Stimulated activated CD4-positive, alpha-beta T cell treated with anti-CD3 and anti-CD28 coated beads, Interleukin-12 subunit alpha, Interleukin-12 subunit beta, amount 100 ng/mL, for 24 hours (primary cell): ENCODE measurements at regions not wholly inside any gene's neighbourhood (a gene's known extent, or its start where the extent isn't known, plus 50 kb on each side); places are given as distances from the start of the nearest gene placed in this dataset.

Experiments used
- DNase-seq, 2 experiments: peaks; one replicate each; pipeline ENCODE4 v3.0.0-alpha.2; 2020; ENCODE audit warnings: low read depth in 2 of 2

DNA sequence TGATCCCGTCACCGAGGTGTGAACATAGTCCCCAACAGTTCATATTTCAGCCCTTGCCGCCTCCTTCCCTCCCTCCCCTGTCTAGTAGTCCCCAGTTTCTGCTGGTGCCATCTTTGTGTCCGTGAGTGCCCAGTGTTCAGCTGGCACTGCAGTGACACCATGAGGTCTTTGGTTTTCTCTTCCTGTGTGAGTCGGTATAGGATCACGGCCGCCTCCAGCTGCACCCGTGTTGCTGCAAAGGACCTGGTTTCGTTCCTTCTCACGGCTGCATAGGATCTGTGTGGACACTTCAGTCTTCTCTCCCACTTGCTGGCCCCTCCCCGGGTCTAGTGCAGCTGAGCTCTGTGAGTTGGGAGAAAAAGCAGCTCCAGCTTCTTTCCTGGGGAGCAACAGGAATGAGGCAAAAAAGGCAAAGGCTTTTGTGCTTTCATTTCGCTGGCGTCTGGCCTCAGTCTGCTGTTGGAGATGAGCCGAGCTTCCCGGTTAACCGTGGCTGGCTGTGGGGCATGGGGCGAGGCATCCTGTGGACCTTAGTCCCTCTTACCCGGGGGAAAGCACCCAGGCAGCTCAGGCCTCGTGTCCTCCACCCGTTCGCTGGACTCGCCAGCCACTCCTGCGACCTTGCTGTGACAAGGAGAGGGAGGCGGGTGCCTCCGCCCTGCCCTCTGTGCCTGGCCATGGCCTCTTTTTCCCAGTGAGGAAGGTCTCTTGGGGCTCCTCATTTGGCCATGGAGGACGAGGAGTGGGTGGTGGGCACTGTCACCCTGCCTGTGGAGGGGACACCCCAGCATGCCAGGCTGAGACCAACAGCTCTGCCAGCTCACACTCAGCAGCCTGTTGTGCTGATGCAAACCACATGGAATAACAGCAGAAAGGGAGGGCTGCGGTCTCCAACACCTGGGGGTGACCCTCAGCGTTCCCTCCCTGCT is 196.5 kb downstream of the TEX29 start:
- DNase-seq = no peak

DNA sequence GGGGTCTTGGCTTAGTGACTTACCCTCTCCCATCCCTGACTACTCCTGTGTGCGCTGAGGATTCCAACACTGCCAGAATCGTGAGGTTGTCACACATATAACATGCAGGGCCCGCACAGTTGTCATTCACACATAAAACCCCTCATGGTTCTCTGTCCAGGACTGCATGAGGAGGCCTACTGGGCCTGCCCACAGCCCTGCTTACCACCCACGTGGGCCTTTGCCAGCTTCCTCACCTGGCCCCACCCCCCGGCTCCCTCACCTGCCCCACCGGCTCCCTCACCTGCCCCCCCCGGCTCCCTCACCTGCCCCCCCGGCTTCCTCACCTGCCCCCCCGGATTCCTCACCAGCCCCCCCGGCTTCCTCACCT is 197.2 kb downstream of the TEX29 start:
- DNase-seq = no peak

DNA sequence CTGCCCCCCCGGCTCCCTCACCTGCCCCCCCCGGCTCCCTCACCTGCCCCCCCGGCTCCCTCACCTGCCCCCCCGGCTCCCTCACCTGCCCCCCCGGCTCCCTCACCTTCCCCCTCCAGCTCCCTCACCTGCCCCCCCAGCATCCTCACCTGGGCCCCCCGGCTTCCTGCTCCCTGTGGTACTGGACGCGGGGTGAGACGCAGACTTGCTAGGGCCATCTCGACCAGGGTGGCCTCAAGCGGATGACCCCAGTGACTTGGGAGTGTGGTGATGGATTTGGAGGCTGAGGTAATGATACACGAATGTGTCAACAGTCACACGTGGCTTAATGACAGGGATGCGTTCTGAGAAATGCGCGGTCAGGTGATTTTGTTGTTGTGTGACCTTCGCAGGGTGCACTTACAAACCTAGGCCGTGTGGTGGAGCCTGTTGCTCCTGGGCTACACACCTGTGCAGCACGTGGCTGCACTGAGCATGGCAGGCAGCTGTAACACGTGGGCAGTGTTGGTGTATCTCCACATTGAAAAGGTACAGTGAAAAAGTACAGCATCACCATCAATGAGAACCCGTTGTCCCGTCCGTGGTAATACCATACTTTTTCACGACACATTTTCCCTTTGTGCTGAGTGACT is 197.8 kb downstream of the TEX29 start:
- DNase-seq = no peak

GRCh38 chr13:111519041-111519440 is 198.6 kb downstream of the TEX29 start:
- no peak for DNase-seq

- DNase-seq = no peak
Measured at GRCh38 chr13:111519490-111520170, 199.2 kb downstream of the TEX29 start.

GRCh38 chr13:111521030-111521429 is 200.6 kb downstream of the TEX29 start:
- no peak for DNase-seq

DNA sequence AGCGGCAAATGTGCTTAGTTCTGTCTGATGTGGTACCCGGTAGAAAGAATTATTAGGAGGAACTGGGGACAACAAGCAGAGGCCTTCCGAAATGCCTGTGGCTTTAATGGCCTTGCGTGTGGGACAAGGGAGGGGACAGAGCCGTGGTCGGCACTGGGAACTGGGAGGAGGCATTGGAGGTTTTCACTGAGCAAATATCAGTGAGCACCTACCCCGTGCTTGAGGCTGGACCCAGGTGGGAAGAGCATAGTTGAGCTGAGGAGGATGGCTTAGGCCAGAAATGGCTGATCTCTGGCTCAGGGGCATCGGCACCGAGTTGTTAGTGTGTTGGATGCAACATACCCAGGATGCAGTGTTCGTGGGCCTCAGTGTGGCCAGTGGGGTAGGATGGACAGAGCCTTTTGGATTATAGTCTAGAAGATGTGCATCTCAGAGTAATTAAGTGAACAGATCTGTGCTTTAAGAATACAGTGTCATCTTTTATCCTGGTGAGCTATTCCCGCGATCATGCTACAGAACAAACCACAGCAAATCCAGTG is 201.3 kb downstream of the TEX29 start:
- no peak for DNase-seq

- no peak for DNase-seq
Measured at GRCh38 chr13:111525320-111526118, 205.1 kb downstream of the TEX29 start.

DNA sequence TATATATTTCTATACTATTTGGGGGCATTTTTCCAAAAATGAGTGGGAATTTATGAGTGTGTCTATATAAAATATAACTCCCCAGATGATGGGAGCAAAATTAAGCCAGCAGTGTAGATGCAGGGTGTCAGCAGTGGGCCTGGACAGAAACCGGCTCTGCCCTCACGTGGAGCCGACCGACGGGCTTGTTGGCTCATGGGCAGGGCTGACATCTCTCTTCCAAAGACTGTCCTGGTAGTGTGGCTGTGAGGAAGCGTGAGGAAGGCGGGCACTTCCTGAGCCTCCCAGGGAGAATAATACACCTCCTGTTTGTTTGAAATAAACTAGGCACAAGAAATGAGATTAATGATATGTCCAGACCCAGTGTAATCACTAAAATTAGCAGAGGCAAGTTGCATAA is 206.5 kb downstream of the TEX29 start:
- no peak for DNase-seq

GRCh38 chr13:111527614-111528229 is 207.3 kb downstream of the TEX29 start:
- DNase-seq = no peak

- DNase-seq = no peak
Measured at GRCh38 chr13:111528513-111528912, 208.1 kb downstream of the TEX29 start.

DNA sequence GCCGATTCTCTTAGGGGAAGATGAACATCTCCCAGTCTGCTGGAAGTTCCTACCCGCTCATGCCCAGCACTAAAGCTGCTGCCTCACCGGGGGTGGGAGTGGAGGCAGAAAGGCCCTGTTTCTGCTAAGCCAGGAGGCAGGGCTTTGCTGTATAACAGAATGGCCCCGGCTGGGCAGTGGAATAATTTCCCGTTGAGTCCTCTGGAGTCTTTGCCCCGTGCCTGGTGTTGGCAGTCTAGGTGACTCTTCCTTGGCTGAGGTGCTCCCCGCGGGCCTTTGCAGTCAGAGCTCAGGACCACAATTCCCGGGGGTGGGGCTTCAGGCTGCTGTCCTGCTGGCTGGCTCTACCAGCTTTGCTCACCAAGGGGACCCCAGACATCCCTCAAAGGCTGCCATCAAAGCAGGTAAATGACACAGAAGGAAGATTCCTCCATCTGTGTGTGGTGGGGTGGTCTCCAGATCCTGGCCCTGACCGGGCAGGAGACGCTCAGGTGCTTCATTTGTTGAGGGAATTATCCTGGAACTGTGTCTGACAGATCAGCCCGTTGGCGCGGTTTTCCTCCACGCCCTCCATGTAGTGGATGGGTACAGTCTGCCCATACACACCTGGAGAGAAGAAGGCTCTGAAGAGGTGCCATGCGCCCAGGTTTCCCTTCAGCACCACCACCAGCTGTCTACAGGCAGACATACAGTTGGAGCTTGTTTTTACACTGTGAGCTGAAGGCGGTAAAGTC is 209.9 kb downstream of the TEX29 start:
- no peak for DNase-seq

GRCh38 chr13:111531505-111531904 is 211.1 kb downstream of the TEX29 start:
- DNase-seq = no peak

DNA sequence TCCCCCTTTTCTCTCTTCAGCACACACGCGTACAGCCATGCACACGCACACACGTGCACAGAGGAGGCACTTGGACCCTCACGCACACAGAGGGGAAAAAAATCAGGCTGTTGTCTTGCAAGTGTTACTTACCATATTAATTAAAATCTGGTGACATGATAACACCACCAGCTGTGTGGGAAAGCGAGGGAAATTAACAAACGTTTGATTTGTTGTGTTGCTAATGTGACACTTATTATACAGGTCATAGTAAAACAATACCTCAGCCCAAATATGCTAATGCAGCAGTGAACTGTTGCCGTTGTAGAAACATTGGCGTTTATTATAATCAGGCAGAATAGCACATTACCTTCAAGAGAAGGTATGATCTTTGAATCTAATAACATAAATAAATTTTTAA is 211.7 kb downstream of the TEX29 start:
- no peak for DNase-seq

DNA sequence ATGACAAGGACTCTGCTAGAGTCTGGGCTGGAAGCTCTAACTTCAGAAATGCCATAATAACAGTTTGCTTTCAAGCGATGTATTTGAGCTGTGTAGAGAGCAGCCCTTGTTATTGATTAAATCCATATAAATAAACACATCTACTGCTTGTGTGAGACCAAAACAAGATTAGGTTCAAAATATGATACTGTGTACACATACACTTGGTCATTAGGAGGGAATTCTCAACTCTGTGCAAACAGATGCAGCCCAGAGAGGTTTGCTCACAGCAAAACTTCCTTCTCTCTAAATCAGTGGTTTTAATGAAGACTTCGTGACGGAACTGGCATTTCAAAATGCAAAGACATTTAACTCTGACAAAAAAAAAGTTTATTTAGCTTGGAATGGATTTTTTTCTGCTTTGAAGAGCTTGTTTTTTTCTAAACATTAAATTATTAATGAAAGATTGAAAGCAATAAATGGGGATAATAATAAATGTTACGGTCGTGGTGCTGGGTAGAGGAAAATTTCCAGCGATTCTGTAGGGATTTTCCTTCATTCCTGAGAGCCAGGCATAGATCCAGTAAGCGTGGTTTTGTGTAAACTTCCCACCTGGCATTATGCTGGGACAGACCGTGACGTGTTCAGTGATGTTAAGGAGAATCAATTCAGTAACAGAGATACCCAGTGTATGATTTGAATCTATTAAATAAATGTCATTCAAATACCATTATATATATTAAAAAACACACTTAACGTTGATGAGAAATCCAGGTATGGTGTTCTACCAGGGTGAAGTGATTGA is 213.7 kb downstream of the TEX29 start:
- DNase-seq = no peak

DNA sequence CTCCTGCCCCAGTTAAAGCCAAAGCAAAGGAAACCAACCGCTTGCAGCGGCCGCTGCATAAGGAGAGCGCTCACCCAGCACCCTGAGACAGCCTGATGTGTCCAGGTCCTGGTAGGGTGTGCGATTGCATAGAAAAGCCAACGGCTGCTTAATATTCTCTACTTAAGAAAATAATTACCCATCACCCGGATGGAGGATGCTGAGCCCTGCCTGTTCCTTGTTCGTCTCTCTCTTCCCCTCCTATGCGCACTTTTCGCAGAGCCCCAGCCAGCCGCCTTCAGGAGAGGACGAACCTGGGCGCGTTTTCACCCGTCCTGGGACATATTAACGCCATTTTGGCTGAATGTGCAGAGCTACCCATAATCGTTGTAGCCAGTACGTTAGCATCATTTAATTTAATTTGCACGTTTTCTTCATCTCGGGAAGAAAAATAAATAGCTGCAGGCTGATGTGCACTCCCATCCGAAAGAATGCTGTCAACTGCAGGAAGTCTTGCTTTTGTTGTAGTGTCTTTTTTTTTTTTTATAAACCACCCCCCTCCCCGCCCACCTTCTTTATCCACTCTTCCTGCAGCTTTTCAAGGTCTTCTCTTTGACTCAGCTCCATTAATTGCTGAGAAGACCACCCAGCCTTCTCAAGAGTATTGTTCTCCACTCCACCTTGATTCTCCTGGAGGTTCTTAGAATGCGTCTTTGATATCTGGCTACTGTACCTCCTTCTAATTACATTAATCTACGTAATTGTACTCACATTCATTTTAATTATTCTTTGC is 214.5 kb downstream of the TEX29 start:
- DNase-seq = no peak

- no peak for DNase-seq
Measured at GRCh38 chr13:111535523-111535811, 215.0 kb downstream of the TEX29 start.

DNA sequence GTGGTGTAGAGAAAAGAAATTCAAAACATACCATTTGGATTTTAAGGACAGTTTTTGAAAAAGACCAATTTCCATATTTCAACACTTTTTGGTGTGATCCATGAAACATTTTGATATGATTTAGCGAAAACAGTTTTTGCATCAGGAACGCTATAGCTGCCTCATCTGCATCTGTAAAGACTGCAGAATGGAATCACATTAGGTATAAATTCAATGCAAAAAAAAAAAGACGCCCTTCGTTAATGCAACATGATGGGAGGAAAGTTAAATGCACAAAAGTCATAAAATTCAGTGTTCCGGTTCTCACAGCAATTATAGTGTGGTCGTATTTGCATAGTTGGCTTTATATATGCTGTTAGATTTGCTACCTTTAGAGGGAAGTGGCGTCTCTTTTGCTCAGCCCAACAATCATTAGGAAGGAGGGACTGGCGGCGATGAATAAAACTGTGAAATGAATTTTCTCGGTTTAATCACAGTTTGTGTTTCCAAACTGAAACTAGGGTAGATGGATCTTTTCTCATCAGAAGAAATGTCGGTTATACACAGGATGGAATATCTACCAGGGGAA is 215.7 kb downstream of the TEX29 start:
- no peak for DNase-seq
